ENCODE measurements at regions not wholly inside any gene's neighbourhood (a gene's known extent, or its start where the extent isn't known, plus 50 kb on each side); places are given as distances from the start of the nearest gene placed in this dataset.

DNA sequence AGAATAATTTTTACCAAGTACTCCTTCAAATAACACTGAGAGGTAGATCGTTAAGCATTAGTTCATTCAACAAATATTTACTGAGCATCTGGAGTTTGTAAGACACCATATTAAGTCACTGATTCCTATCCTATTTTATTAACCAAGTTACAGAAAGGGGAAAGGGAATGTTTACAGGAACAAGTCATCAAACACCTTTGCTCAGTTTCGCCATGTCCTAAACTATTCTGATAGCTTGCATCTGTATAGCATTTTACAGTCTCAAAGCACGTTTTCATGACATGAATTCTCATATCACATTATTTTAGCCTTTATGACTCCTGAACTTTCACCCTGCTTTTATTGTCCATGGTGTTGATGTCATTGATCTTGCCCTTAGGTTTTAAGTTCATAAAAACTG, 89.2 kb downstream of the AREG start:
- no peak overlapping the region for H3K4me3 ChIP-seq

DNA sequence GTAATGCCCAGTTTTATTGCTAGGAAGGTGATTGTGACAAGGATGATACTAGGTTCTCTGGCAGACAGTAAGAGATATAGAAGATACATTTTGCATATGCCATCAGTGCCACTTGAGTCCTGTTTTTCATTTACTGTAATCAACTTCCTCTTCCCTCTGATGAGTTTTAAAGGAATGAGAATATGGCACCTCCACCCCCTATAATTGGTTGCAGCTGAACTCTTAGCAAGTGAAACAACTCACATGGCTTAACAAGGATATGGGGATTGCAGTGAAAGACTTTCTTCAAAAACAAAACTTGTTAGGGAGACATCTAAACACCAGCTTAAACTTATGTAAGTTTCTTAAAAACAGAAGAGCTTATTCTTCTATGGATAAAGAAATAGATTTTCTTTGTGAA, 90.0 kb downstream of the AREG start:
- no peak for TF ChIP-seq CTCF (IDR thresholded peaks at IDR 0.05; ENCODE audit: borderline replicate concordance)
- Histone ChIP-seq H3K9me3 (replicated peaks) (no peaks in the 10 kb centered on the region), H3K27ac (replicated peaks) (no peak overlapping the region), H3K36me3 (no peaks in the 10 kb centered on the region), H3K4me3 (no peak overlapping the region), H3K27me3 (ENCODE audit: low read depth) (no peaks in the 10 kb centered on the region), H3K4me1 (peaks cover 2% of the 10 kb centered on the region)
- intact Hi-C loops (cut with micrococcal nuclease) = loop anchor here (5.0 kb wide), 1 partner anchor 158 kb away; no protein-coding TSS in a partner anchor
- no peak for DNase-seq

More for the DNA sequence above, 89.2 kb downstream of the AREG start:
- Histone ChIP-seq H3K36me3 (no peaks in the 10 kb centered on the region), H3K27ac (replicated peaks) (no peak overlapping the region), H3K9me3 (replicated peaks) (no peaks in the 10 kb centered on the region), H3K27me3 (ENCODE audit: low read depth) (no peaks in the 10 kb centered on the region), H3K4me1 (peaks cover 10% of the 10 kb centered on the region)
- no peak for DNase-seq
- intact Hi-C loops (cut with micrococcal nuclease) = loop anchor here (5.0 kb wide), 1 partner anchor 157 kb away; no protein-coding TSS in a partner anchor
- TF ChIP-seq CTCF (IDR thresholded peaks at IDR 0.05; ENCODE audit: borderline replicate concordance) = no peak

- no peak overlapping the region for H3K4me3 ChIP-seq
- TF ChIP-seq CTCF (IDR thresholded peaks at IDR 0.05; ENCODE audit: borderline replicate concordance) = no peak
- no peak for DNase-seq
- no peaks in the 10 kb centered on the region for H3K27me3 ChIP-seq (ENCODE audit: low read depth)
- no peaks in the 10 kb centered on the region for H3K4me1 ChIP-seq
- H3K36me3 ChIP-seq = no peaks in the 10 kb centered on the region
- H3K27ac ChIP-seq (replicated peaks) = no peak overlapping the region
- intact Hi-C loops (cut with micrococcal nuclease) = no loop called here
- H3K9me3 ChIP-seq (replicated peaks) = no peaks in the 10 kb centered on the region
These were observed 90.6 kb downstream of the AREG start for GRCh38 chr4:74535512-74535911.

DNA sequence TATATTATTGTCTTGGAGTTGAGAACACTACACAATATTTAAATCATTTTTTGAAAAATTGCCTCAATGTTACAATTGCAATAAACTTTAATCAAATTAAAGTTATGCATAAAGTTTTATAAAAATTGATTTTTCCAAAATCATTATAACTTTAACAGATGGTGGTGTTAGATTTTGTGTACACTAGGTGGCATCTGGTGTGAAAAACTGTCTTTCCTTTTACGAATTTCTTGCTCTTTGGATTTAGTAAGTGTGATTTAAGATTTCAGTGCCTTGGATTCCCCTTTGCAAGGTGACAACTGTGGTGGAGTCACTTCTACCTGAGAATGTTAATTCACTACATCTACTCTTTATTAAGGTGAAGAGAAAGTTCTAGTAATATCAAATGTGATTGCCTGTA, 91.6 kb downstream of the AREG start:
- H3K36me3 ChIP-seq = no peaks in the 10 kb centered on the region
- no peak overlapping the region for H3K27ac ChIP-seq (replicated peaks)
- H3K9me3 ChIP-seq (replicated peaks) = no peaks in the 10 kb centered on the region
- intact Hi-C loops (cut with micrococcal nuclease) = no loop called here
- H3K27me3 ChIP-seq (ENCODE audit: low read depth) = no peaks in the 10 kb centered on the region
- TF ChIP-seq CTCF (IDR thresholded peaks at IDR 0.05; ENCODE audit: borderline replicate concordance) = peak; percentile 11
- peaks cover 1% of the 10 kb centered on the region for H3K4me1 ChIP-seq
- no peak overlapping the region for H3K4me3 ChIP-seq
- no peak for DNase-seq

GRCh38 chr4:74537459-74537858, 92.5 kb downstream of the AREG start:
- no peaks in the 10 kb centered on the region for H3K9me3 ChIP-seq (replicated peaks)
- no peak overlapping the region for H3K27ac ChIP-seq (replicated peaks)
- DNase-seq = no peak
- H3K4me1 ChIP-seq = peaks cover 7% of the 10 kb centered on the region
- no peak for TF ChIP-seq CTCF (IDR thresholded peaks at IDR 0.05; ENCODE audit: borderline replicate concordance)
- H3K27me3 ChIP-seq (ENCODE audit: low read depth) = no peaks in the 10 kb centered on the region
- H3K36me3 ChIP-seq = no peaks in the 10 kb centered on the region
- intact Hi-C loops (cut with micrococcal nuclease) = no loop called here
- H3K4me3 ChIP-seq = no peak overlapping the region
